ENCODE measurements at regions not wholly inside any gene's neighbourhood (a gene's known extent, or its start where the extent isn't known, plus 50 kb on each side); places are given as distances from the start of the nearest gene placed in this dataset.

DNA sequence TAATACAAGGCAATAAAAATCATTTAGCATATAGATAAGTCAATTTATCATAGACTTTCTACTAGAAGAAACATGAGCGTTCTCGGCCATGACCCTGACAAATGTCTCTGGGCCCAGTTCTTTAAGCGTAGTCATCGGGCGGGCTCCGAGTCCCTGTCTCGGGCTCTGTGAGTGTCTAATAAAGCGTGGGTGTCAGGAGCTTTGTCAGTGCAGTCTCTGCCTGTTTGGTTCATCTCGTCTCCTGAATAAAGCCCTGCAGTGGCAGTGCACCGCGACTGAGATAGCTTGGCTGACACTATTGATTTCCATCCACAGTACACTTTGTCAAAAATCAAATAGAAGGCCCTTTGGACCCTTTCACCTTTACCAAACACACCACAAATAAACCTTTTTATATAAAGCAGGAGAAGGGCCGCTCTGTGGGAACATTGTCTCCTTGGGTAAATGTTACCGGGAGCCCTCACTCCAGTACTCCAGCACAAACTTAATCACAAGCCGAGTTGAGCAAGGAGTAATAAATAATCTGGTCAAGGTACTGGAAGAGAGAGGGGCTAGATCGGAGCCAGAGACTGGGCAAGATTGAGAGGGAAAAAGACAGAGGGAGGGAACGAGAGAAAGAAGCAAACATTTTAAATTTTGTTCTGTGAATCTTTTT is 368.2 kb upstream of the TSHZ3 start:
- Histone ChIP-seq H3K14ac (replicated peaks; ENCODE audit: low read depth, low read length) (no peak overlapping the region), H2BK20ac (ENCODE audit: low read depth, low read length) (no peak overlapping the region), H4K8ac (ENCODE audit: low read depth in 2 of 2, low read length in 2 of 2) (no peak overlapping the region), H3K23ac (ENCODE audit: low read depth, low read length) (no peak overlapping the region), H3K4me3 (ENCODE audit: insufficient read depth, low read depth, low read length) (no peak overlapping the region), H3K27me3 (ENCODE audit: control insufficient read depth, insufficient read depth, low read length) (no peaks in the 10 kb centered on the region), H3K56ac (ENCODE audit: extremely low read depth, insufficient read depth, low read length) (no peak overlapping the region), H4K91ac (ENCODE audit: insufficient read depth, low read depth, low read length) (no peak overlapping the region), H2AK9ac (replicated peaks; ENCODE audit: low read depth, low read length, poor library complexity) (no peak overlapping the region), H2AFZ (replicated peaks; ENCODE audit: low read length, poor library complexity) (no peak overlapping the region), H2BK15ac (ENCODE audit: low read depth, low read length) (no peak overlapping the region), H4K20me1 (ENCODE audit: insufficient read depth, low read length) (no peaks in the 10 kb centered on the region), H3K18ac (ENCODE audit: low read depth, low read length) (no peak overlapping the region), H3K27ac (ENCODE audit: insufficient read depth, low read length) (no peak overlapping the region), H3K9me1 (ENCODE audit: insufficient read depth, low read length) (no peaks in the 10 kb centered on the region), H2BK5ac (ENCODE audit: low read depth, low read length, poor library complexity, severe bottlenecking) (no peak overlapping the region), H3K9ac (ENCODE audit: low read depth, low read length) (no peak overlapping the region), H3K4me2 (ENCODE audit: low read depth, low read length) (no peak overlapping the region), H3K9me3 (ENCODE audit: control insufficient read depth, insufficient read depth, low read length) (no peaks in the 10 kb centered on the region), H3K79me1 (ENCODE audit: low read depth in 1 of 2, low read length in 2 of 2) (no peaks in the 10 kb centered on the region), H3K4me1 (ENCODE audit: control insufficient read depth, insufficient read depth, low read length) (no peaks in the 10 kb centered on the region), H2AK5ac (ENCODE audit: low read depth, low read length) (no peak overlapping the region), H3K36me3 (ENCODE audit: control insufficient read depth, insufficient read depth, low read length) (no peaks in the 10 kb centered on the region), H3K4ac (ENCODE audit: low read depth, low read length) (no peak overlapping the region), H2BK120ac (ENCODE audit: low read depth, low read length) (no peak overlapping the region), H4K5ac (ENCODE audit: low read depth, low read length) (no peak overlapping the region)
- dilution Hi-C loops (cut with HindIII; ENCODE audit: low sequenced_read_pairs, unreplicated experiment) (no loop called here), in situ Hi-C loops (cut with MboI; ENCODE audit: low sequenced_read_pairs) (no loop called here), intact Hi-C loops (cut with micrococcal nuclease) (no loop called here)
- TF ChIP-seq, protein P1, sequence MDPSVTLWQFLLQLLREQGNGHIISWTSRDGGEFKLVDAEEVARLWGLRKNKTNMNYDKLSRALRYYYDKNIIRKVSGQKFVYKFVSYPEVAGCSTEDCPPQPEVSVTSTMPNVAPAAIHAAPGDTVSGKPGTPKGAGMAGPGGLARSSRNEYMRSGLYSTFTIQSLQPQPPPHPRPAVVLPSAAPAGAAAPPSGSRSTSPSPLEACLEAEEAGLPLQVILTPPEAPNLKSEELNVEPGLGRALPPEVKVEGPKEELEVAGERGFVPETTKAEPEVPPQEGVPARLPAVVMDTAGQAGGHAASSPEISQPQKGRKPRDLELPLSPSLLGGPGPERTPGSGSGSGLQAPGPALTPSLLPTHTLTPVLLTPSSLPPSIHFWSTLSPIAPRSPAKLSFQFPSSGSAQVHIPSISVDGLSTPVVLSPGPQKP (IDR thresholded peaks at IDR 0.05; ENCODE audit: borderline replicate concordance, low read depth, low read length): no peak
- TF ChIP-seq CEBPB (IDR thresholded peaks at IDR 0.05; ENCODE audit: low read depth, low read length) (no peak), NFE2L2 (IDR thresholded peaks at IDR 0.05; ENCODE audit: low read depth, low read length) (no peak), POLR2A (IDR thresholded peaks at IDR 0.05; ENCODE audit: low read depth, low read length) (no peak)
- TF ChIP-seq, protein P2, sequence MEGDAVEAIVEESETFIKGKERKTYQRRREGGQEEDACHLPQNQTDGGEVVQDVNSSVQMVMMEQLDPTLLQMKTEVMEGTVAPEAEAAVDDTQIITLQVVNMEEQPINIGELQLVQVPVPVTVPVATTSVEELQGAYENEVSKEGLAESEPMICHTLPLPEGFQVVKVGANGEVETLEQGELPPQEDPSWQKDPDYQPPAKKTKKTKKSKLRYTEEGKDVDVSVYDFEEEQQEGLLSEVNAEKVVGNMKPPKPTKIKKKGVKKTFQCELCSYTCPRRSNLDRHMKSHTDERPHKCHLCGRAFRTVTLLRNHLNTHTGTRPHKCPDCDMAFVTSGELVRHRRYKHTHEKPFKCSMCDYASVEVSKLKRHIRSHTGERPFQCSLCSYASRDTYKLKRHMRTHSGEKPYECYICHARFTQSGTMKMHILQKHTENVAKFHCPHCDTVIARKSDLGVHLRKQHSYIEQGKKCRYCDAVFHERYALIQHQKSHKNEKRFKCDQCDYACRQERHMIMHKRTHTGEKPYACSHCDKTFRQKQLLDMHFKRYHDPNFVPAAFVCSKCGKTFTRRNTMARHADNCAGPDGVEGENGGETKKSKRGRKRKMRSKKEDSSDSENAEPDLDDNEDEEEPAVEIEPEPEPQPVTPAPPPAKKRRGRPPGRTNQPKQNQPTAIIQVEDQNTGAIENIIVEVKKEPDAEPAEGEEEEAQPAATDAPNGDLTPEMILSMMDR (conservative IDR thresholded peaks at IDR 0.05; ENCODE audit: low read depth, low read length): no peak
- TF ChIP-seq, protein P3, sequence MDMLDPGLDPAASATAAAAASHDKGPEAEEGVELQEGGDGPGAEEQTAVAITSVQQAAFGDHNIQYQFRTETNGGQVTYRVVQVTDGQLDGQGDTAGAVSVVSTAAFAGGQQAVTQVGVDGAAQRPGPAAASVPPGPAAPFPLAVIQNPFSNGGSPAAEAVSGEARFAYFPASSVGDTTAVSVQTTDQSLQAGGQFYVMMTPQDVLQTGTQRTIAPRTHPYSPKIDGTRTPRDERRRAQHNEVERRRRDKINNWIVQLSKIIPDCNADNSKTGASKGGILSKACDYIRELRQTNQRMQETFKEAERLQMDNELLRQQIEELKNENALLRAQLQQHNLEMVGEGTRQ (IDR thresholded peaks at IDR 0.05; ENCODE audit: low read depth, low read length): no peak
- no CpG with 5 or more reads among the region's 16 CpGs for WGBS, 2 experiments (ENCODE audit: extremely low coverage in 2 of 2, insufficient read length in 1 of 2)
- ATAC-seq (ENCODE audit: low read depth) (no peak), DNase-seq (no peak)
- BruUV-seq (replicated peaks): no TSS peak
- POLR2A ChIA-PET (ENCODE audit: unreplicated experiment): no interaction called here
- CTCF ChIA-PET: no interaction called here

Measured in IMR-90 (cell line).